OCI-LY1 (cell line): ENCODE measurements at regions not wholly inside any gene's neighbourhood (a gene's known extent, or its start where the extent isn't known, plus 50 kb on each side); places are given as distances from the start of the nearest gene placed in this dataset.

Source experiments
- H2AFZ ChIP-seq: fragments of 200-600 bp; sonication (generic), shearing (Covaris generic); 2 replicates; pipeline ENCODE4 v1.6.0; 2014; ENCODE audit warnings: antibody characterized with exemption, mild to moderate bottlenecking, low read length
- H3F3A ChIP-seq: fragments of 200-600 bp; sonication (generic), shearing (Covaris generic); 2 replicates; pipeline ENCODE4 v1.6.0; 2014; ENCODE audit warnings: mild to moderate bottlenecking, antibody characterized with exemption, low read length, moderate library complexity; ENCODE audit not compliant: insufficient read depth
- H3K27ac ChIP-seq: fragments of 200-600 bp; sonication (generic); 2 replicates; pipeline ENCODE4 v1.5.1; 2014; ENCODE audit warnings: low read length, mixed run types, mild to moderate bottlenecking, low read depth; ENCODE audit not compliant: poor library complexity, severe bottlenecking
- H3K27me3 ChIP-seq: fragments of 200-600 bp; sonication (generic); 2 replicates; pipeline ENCODE4 v1.6.0; 2014; ENCODE audit warnings: antibody characterized with exemption, mild to moderate bottlenecking, low read length, moderate library complexity; ENCODE audit not compliant: insufficient read depth
- H3K36me3 ChIP-seq: fragments of 200-600 bp; sonication (generic); 2 replicates; pipeline ENCODE4 v1.6.1; 2014; ENCODE audit warnings: mild to moderate bottlenecking, antibody characterized with exemption, low read length, moderate library complexity, mixed read lengths; ENCODE audit not compliant: insufficient read depth
- H3K4me1 ChIP-seq: fragments of 200-600 bp; sonication (generic); 2 replicates; pipeline ENCODE4 v1.5.1; 2014; ENCODE audit warnings: mild to moderate bottlenecking, low read length, moderate library complexity; ENCODE audit not compliant: insufficient read depth, severe bottlenecking
- H3K4me2 ChIP-seq: fragments of 200-600 bp; sonication (generic), shearing (Covaris generic); 2 replicates; pipeline ENCODE4 v1.6.1; 2014; ENCODE audit warnings: low read length
- H3K4me3 ChIP-seq: fragments of 200-600 bp; sonication (generic); 2 replicates; pipeline ENCODE4 v1.5.1; 2014; ENCODE audit warnings: low read length, low read depth, mild to moderate bottlenecking, mixed read lengths; ENCODE audit not compliant: poor library complexity, severe bottlenecking
- H3K79me2 ChIP-seq: fragments of 200-600 bp; shearing (Covaris generic); 2 replicates; pipeline ENCODE4 v1.6.1; 2016; ENCODE audit warnings: mixed run types, low read length, mixed read lengths; ENCODE audit not compliant: insufficient read depth
- H3K9ac ChIP-seq: fragments of 200-600 bp; sonication (generic), shearing (Covaris generic); 2 replicates; pipeline ENCODE4 v1.6.1; 2014; ENCODE audit warnings: mild to moderate bottlenecking, low read length, mixed read lengths
- H3K9me2 ChIP-seq: fragments of 200-600 bp; sonication (generic), shearing (Covaris generic); 2 replicates; pipeline ENCODE4 v1.6.1; 2014; ENCODE audit warnings: low read depth, mild to moderate bottlenecking, low read length, mixed read lengths
- H3K9me3 ChIP-seq: fragments of 200-600 bp; shearing (Covaris generic); 2 replicates; pipeline ENCODE4 v1.6.1; 2014; ENCODE audit warnings: low read length, mixed read lengths
- H4K20me1 ChIP-seq: fragments of 200-600 bp; sonication (generic), shearing (Covaris generic); 2 replicates; pipeline ENCODE4 v1.6.0; 2016; ENCODE audit warnings: mild to moderate bottlenecking, low read length; ENCODE audit not compliant: insufficient read depth
- CTCF ChIP-seq: fragments of 200-600 bp; sonication (generic), shearing (Covaris generic); IDR thresholded peaks from 2 replicates; pipeline ENCODE4 v1.5.1; 2017; ENCODE audit warnings: mild to moderate bottlenecking, antibody characterized with exemption, low read length, moderate library complexity, mixed read lengths
- EZH2 ChIP-seq: fragments of 200-600 bp; sonication (generic), shearing (Covaris generic); IDR thresholded peaks from 2 replicates; pipeline ENCODE4 v1.8.0; 2017; ENCODE audit warnings: borderline replicate concordance, mixed run types, mild to moderate bottlenecking, antibody characterized with exemption, low read length, moderate library complexity, mixed read lengths

GRCh38 chr21:38740090-38740489, 65.6 kb upstream of the ETS2 start:
- no peak overlapping the region for H3K4me2 ChIP-seq

DNA sequence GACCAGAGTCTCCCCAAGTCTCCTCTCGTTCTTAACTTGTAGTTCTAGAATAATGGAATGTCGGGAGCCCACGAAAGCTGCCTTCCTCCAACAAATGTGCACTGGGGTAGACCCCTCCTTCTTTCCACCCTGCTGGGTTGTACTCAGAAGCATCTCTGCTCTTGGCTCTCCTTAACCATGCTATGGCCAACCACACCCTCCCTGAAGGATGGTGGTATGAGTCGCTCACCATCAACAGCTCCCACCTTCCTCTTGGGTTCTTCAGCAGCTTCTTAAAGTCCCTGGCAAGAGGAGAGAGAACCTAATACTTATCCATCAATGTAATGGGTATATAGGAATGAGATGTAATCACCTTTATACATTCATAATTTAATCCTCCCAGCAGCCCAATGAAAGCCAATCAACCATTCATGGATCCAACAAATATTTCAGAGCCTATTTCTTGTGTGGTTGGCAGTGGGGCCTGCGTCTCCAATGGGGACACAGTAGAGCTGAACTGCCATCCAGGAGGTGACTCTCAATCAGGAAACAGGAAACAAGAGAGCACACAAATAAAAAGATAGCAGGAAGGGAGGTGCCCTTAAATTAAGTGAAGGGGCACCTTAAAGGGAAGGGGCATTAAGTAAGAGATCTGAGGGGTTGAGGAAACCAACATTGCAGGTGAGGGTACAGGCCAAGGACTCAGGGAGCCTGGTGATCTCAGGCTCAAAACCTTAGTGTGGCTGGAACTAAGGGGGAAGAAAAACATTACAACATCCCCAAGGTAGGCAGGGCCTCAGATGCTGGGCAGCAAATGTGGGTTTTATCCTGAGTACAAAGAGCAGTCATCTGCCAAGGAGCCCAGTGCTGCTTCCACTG, 64.4 kb upstream of the ETS2 start:
- no peak overlapping the region for H2AFZ ChIP-seq
- H3K4me1 ChIP-seq = no peaks in the 10 kb centered on the region
- H3K27ac ChIP-seq = no peak overlapping the region
- H3K27me3 ChIP-seq = no peaks in the 10 kb centered on the region; the same call in 1 of the 2 replicates
- H3K9ac ChIP-seq = no peak overlapping the region
- H3K36me3 ChIP-seq = no peaks in the 10 kb centered on the region; the same call in 1 of the 2 replicates
- no peak overlapping the region for H3K4me2 ChIP-seq
- no peaks in the 10 kb centered on the region for H3F3A ChIP-seq
- no peaks in the 10 kb centered on the region for H3K79me2 ChIP-seq
- H3K9me2 ChIP-seq = no peaks in the 10 kb centered on the region
- no peaks in the 10 kb centered on the region for H4K20me1 ChIP-seq
- no peak overlapping the region for H3K4me3 ChIP-seq
- no peak for TF ChIP-seq EZH2
- no peak for TF ChIP-seq CTCF
- peaks cover 8% of the 10 kb centered on the region; the same call in 1 of the 2 replicates for H3K9me3 ChIP-seq

More at GRCh38 chr21:38740090-38740489, 65.6 kb upstream of the ETS2 start:
- TF ChIP-seq CTCF = no peak
- no peak for TF ChIP-seq EZH2
- H3F3A ChIP-seq = no peaks in the 10 kb centered on the region
- no peaks in the 10 kb centered on the region for H3K4me1 ChIP-seq
- no peaks in the 10 kb centered on the region; the same call in 1 of the 2 replicates for H3K36me3 ChIP-seq
- no peaks in the 10 kb centered on the region; the same call in 1 of the 2 replicates for H3K27me3 ChIP-seq
- H3K79me2 ChIP-seq = no peaks in the 10 kb centered on the region
- H3K9me3 ChIP-seq = peaks cover 8% of the 10 kb centered on the region; the same call in 1 of the 2 replicates
- H3K9me2 ChIP-seq = no peaks in the 10 kb centered on the region
- H4K20me1 ChIP-seq = no peaks in the 10 kb centered on the region
- no peak overlapping the region for H3K9ac ChIP-seq
- no peak overlapping the region for H2AFZ ChIP-seq
- H3K27ac ChIP-seq = no peak overlapping the region
- no peak overlapping the region for H3K4me3 ChIP-seq

DNA sequence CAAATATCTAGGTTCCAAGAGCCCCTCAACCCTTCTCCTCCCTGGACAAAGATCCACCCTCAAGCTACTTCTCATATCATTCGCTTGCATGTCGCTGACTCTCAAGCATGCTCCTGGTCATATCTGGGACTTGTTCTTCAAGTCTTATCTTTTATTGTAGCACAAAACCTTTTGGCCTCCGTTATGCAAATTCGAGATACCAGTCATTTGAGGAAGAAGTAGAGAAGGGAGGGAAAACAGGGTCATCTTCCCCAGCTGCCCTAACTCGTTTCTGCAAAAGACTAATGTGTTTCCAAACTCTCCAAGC, 63.8 kb upstream of the ETS2 start:
- no peaks in the 10 kb centered on the region for H3K4me1 ChIP-seq
- no peak overlapping the region for H3K4me2 ChIP-seq
- H3K36me3 ChIP-seq = no peaks in the 10 kb centered on the region; the same call in 1 of the 2 replicates
- H3K79me2 ChIP-seq = no peaks in the 10 kb centered on the region
- no peaks in the 10 kb centered on the region for H3K9me2 ChIP-seq
- H4K20me1 ChIP-seq = no peaks in the 10 kb centered on the region
- H3F3A ChIP-seq = no peaks in the 10 kb centered on the region
- TF ChIP-seq CTCF (no peak), EZH2 (no peak)
- H3K27ac ChIP-seq = no peak overlapping the region
- H2AFZ ChIP-seq = no peak overlapping the region
- H3K27me3 ChIP-seq = peaks cover 1% of the 10 kb centered on the region; the same call in 1 of the 2 replicates
- peaks cover 10% of the 10 kb centered on the region; the same call in 1 of the 2 replicates for H3K9me3 ChIP-seq
- H3K4me3 ChIP-seq = no peak overlapping the region
- no peak overlapping the region for H3K9ac ChIP-seq
